Stimulated activated CD8-positive, alpha-beta memory T cell treated with anti-CD3 and anti-CD28 coated beads, Interleukin-7, amount 100 ng/mL, for 48 hours (primary cell): ENCODE measurements at regions not wholly inside any gene's neighbourhood (a gene's known extent, or its start where the extent isn't known, plus 50 kb on each side); places are given as distances from the start of the nearest gene placed in this dataset.

Experiments
- DNase-seq, 2 donors: peaks; one replicate each; pipeline ENCODE4 v3.0.0-alpha.2; 2020; ENCODE audit warnings: low read depth in 1 of 2; ENCODE audit errors: extremely low read depth in 1 of 2

DNA sequence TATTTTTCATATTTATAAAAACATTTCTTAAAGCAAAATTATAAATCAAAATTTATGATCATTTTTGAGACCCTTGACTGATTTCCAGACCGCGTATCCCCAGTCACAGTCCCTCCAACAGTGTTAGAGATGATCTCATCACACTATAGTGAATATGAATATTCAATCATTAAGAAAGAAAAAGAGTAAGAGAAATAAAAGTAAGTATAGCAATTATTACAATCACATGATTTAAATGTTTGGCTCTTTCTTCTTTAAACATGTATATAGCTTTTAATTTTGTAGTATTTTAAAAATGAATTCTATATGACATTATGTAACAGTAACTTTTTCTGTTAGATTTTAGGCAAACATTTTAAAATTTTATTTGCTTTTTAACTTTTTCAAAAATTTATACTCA lies 438.3 kb downstream of the RFPL4B start:
- no peak for DNase-seq

DNA sequence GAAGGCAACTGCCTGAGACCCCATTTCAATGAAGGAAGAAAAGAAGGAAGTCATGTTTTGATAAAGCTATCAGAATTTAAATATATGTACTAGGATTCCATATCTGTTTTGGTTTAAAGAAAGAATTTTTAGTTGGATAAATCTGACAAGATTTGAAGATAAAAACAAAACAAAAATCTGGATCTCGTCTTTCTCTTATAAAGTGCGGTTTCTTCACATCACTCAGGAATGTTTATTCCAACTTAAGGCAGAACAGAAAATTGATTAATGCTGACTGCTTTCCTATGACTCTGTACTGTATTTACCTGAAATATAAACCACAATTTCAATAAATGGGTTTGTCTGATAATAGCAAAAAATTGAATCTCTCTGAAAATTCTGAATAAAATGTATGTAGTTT lies 439.7 kb downstream of the RFPL4B start:
- DNase-seq: no peak

DNA sequence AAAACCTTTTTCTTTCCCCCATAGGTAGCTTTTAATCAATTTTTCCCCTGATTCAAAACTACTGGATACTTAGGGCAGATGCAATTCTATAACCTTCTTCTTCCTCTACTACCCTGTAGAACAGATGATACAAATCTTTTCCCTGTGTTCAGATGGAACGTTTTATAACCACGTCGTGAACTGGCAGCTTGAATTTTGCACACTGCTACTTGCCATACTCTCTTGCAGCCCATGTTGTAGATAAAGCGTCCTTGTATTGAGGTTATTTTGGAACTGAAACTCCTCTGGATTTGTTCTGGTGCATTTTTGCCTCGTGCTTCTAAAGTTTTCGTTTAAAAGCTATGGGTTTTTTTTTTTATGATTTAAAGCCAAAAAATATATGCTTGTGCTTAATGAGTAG lies 440.2 kb downstream of the RFPL4B start:
- no peak for DNase-seq

DNA sequence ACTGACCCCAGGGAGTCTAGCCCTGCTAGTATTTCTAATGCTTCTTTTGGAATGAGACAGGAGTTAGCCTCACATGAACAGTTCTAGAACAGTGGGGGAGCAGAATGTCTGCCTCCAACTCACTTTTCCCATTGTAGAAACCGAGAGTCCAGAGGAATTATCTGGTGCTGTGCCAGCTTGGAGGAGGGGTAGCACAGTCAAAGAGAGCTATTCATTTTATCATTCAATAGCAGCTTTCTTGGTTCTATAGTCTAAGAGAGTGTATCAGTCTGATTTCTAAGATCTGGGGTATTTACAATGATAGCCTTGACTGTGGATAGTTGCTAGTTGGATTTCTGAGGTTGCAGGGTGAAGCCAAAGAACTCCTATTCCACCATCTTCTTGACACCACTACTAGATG lies 448.2 kb downstream of the RFPL4B start:
- no peak for DNase-seq

DNA sequence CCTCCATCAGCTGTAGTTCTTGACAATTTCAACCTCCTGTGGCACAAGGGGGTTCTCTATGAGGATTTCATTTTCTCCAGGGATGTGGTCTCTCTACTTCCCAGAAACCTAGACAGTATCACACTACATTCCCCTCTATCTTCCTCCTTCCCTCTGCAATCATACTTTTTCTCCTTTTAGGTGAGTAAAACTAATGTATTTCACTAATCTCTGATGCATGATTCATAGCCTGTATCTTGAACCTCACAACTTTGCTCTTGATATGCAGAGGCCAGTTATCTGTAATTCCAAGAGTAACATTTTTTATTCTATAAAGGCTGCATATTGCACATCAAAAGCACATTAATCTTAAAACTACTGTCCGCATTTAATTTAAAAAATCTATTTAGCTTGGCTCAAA lies 449.6 kb downstream of the RFPL4B start:
- no peak for DNase-seq

DNA sequence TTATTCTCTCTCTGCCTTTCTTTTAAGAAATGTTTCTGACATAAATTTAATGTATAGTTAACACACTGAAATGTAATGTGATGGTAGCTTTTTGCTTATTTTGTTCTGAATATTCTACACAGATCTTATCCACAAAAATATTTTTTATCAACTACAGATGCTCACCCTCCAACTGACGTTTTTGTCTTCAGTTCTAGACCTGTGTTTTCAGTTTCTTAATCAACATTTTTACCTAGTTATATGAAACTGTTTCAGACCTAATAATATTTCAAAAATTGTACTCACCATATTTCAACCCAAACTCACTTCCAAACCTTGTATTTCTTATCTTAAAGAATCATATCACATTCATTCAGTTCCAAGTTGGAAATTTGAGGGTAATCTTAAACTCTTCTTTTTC lies 452.8 kb downstream of the RFPL4B start:
- no peak for DNase-seq

DNA sequence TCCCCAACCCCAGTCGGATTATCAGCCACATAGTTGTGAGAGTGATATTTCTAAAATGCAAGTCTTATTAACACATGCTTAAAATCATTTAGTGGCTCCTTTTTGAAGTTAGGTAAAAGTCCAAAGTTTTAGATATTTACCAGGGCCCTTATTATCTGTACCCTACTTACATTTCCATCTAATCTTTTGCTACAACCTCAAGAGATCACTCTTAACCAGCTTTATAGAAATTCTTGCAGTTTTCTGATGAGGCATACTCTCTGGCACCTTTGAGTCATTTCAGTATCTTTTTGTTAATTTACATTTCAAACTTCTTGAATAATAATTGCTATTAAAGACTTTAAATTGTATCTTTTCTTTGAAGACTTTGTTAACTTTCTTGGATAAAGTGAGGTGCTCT lies 453.3 kb downstream of the RFPL4B start:
- no peak for DNase-seq

DNA sequence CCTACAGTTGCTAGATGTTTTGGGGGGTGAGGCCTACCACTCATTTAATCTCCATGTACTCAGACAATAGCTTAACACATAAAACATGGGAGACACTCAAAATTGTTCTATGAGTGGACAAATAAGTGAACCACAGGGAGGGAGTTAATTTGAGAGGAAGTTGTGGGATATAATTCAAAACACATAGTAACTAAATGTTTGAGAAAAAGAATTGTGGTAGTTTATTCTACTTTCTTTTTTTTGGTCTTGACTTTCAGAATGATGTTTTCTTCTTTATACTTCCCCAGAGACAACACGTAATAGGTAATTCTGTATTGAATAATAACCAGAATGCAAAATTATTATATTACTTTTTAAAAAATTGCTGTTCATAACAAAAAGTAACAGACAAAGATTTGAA lies 453.8 kb downstream of the RFPL4B start:
- DNase-seq: no peak

DNA sequence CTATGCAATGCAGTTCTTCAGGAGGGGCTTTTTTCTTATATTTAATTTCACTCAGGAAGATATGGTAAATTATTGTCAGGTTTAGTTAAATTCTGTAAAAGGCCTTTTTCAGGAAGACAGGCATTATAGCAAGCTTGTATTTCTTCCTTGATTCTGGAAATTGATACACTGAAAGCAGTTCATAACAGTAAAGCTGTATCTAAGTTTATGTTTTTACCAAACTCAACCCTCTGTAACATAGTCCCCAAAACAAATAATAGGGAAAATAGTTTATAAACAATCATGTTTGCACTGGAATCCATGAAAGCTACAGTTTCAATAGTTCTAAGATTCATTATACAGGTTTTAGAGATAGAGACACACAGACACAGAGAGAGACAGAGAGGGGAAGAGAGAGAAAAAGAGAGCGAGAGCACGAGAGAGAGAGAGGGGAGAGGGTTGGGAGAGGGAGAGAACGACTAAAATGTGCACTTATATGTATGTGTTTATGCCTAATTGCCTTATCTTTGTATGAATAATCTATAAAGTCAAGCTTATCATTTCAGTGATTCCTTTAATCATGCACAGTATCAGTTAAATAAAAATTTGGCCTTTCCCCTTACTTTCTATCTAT lies 454.4 kb downstream of the RFPL4B start:
- DNase-seq: no peak

DNA sequence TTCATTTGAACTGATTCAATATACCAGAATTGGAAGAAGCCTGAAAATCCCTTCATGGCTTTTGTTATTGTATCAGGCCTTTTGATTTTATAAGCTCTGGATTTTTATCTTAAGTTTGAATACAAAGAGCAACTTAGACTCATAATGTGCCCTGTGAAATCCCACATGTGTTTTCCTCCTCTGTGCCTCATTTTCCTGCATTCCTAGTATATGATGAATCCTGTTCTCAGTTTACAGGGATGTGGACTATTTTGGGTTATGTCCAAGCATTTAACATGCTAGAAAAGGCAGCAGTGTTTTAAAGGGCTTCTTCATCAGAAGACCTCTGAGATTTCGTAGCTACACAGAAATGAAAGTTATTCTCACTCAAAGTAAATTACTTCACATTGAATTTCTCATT lies 455.0 kb downstream of the RFPL4B start:
- DNase-seq: no peak

DNA sequence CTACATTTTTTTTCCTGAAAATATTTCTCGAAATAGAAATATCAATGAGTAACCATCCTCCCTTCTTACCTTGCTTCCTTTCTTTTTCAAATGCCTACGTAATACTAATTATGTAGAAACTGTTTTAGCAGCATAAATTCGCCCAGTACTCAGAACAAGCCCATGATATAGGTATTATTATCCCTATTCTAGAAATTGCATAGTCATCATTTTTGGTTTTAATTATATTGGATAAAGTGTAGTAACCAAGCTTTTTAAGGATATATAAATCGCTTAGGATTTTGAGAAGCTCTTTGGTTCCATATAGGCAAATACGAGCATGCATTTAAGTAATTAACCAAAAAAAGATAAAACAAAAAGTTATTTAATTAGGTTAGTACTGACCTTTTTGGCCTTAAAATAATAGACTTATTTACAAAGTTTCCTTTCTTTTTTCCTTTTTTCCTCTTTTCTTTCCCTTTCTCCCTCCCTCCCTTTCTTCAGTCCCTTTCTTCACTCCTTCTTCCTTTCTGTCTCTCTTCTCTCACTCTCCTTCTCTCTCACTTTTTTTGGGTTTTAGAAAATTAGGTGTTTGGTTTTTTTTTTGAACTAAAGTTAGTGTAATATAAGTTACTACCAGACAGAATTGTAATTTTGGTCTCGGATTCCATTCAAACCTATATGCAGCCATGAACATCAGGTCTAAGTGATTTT lies 457.7 kb downstream of the RFPL4B start:
- no peak for DNase-seq

DNA sequence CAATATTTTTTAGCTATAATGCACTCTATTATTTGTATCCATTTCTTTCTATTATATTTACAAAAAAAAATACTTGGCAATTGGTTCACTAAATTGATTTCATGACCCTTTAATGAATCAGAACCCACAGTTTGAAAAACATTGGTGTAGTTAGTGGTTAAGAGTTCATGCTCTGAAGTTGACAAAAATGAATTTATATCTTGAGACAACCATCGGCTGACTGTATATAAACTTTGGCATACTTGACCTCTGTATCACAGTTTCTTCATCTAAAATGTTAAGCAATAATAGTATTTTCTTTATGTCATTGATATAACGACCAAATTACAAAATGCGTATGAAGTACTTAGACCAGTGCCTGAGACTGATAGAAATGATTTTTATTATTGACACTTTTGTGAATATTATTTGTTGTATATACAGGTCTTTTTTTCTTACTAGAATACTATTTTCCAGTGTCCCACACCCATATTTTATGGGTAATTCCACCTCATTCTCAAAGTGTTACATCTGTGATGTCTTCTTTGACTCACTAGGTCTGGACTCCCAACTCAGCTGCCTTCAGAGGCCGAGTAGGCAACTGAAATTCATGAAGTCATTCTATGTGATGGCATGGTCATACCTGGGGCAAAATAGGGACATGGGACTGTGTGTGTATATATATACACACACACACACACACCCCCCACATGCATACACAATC lies 459.2 kb downstream of the RFPL4B start:
- DNase-seq: no peak

DNA sequence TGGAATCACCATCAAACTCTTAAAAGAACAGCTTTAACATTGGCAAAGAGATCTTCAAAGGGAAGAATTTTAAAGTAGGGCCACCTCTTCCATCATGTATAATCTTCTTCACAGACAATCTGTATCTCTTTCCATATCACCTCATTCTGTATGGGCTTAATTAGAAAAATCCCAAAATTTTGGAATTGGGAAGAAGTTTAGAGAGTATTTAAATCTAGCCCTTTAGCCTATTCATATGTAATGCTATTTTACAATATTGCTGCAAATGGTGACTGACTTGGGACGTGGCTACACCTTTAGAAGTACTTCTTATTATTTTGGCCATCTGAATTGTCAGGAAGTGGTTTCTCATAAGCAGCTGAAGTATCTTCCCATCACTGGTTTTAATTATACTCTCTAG lies 474.3 kb downstream of the RFPL4B start:
- DNase-seq: no peak

DNA sequence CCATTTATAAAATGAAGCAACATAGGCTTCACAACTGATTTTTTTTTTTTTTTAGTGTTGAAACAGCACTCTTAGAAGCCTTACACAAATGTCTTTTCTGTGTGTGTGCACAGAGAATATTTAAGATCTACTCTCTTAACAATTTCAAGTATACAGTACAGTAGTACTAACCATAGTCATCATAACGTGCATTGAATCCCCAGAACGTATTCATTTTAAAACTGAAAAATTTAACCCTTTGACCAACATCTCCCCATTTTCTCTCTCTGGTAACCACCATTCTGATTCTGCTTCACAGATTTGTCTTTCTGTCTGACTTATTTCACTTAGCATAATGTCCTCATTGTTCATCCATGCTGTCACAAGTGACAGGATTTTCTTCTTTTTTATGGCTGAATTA lies 475.6 kb downstream of the RFPL4B start:
- no peak for DNase-seq

DNA sequence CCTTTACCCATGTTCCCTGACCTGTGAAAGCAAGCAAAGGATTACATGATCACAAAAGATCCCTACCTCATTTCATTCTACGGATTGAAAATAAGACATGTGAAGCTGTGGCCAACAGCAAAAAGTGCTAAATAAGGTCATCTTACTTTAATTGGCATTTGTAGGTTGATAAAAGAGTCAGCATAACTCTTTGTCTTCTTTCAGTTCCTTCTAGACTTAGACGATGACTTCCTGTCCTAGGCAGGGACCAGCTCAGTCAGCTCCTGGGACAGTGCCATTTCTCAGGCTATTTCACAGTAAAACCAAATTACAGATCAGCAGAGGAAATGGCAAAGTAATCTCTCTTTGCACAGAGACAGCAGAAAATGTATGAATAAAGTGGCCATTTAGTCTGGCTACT lies 480.7 kb downstream of the RFPL4B start:
- DNase-seq: no peak

DNA sequence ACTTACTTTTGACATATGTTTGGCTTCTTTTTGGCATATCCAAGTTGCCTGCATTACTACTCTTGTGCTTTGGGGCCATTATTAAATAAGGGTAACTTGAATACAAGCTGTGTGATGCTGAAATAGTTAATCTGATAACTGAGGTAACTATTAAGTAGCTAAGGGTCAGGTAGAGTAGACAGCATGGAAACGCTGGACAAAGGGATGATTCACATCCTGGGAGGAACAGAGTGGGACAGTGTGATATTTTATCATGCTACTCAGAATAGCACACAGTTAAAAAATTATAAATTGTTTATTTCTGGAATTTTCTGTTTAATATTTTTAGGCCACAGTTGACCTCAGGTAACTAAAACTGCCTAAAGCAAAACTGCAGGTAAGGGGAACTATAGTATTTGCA lies 483.9 kb downstream of the RFPL4B start:
- DNase-seq: no peak

DNA sequence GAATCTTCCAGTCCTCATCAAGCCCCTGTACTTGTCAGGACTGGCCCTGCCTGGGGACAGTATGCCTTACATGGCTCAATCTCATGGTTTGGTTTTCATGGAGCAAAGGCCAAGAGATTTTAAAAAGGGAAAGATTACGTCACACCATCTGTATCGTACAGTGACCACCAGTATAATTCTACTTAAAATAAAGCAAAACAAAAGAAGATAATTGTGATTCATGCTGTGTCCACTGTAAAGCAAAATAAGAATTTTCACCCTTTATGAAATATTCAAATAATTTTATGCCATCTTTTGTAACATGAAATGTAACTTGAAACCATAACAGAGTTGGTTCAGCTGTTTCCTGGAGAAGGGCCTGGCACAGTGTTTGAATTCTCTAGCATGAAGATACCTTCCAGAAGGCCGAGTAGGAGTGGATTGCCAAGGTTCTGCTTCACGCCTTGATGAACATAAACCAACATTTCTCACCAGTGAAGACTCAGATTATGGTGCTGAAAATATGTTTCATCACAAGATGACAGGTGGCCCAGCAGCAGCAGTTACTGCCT lies 486.5 kb downstream of the RFPL4B start:
- no peak for DNase-seq

DNA sequence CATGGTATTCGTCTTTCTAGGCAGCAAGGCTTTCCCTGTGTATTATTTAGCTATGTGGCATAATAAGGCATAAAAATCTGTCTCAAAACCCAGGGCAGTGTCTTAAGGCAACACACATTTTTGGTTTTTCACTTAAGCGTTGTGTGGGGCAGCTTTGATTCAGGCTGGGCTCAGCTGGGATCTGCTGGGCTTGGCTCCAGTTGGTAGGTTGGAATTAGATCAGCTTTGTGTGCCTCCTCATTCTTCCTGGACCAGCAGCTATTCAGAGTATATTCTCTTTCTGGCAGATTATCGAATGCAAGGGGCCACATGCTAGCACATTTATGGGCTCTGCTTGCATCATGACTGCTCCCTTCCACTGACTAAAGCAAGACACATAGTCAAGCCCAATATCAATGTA lies 487.9 kb downstream of the RFPL4B start:
- DNase-seq: no peak

DNA sequence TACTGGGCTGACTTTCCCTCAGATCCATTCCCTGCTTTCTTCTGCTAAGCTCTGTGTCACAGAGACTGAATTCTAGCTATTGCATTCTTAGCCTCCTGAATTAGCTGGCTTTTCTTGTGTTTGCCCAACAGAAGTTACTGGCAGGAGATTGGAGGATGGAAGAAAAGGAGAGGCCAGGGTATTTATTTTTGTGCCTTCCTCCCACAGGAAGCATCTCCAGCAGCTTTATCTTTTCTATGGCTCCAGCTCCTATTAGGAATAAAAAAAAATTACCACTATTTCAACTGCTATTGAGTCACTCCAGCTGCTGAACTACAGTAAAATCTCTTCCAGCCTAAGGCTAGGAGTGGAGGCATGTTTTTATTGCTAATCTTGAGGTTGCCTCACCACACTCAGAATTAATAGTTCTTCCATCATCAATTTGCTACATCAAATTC lies 492.4 kb downstream of the RFPL4B start:
- DNase-seq: no peak

DNA sequence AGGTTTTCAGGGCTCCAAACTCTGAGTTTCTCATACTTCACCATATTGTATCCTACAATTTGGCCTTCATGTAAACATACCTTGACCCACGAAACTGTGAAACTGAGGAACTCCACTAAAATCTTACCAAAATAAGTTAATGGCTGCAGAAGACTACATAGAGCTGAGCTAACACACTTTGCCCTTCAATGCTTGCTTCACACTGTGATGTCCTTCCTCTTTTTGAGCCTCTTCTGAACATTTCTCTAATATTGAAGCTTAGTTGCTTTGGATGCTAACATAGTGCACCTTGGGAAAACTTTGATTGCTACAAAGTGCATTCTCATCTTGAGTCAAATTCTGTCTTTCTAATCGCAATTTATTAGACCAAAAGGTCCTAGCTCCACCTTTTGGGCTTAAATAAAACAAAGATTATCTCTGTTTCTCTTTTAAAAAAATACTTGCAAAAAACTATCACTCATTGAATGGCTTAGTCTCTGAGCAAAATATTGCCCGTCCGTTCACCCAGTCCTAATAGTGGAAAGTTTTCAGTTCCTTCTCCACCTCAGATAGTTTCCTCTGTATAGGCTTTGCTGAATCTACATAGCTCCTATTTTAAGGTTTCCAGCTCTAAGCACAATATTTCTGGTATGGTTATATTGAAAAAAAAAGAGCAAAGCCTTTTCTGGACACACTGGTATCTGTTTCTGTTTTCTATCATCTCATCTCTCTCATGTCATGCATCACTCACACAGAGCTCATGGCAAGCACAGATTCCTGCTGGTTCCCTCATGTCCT lies 494.6 kb downstream of the RFPL4B start:
- DNase-seq: no peak

DNA sequence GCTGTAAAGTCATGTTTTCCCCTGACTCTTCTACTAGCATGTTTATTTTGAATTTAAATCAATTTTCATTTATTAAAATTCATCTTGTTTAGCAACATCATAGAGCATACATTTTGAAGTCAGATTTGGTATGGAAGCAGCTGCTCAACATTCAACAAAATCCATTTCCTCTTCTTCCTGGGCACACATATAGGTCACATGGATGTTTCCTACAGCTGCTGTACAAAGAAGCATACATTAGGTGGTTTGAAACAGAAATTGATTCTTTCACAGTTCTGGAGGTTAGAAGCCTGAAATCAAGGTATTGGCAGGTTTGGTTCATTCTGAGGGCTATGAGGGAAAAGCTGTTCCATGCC lies 495.2 kb downstream of the RFPL4B start:
- no peak for DNase-seq
